Mononuclear cell (primary cell): ENCODE measurements at regions not wholly inside any gene's neighbourhood (a gene's known extent, or its start where the extent isn't known, plus 50 kb on each side); places are given as distances from the start of the nearest gene placed in this dataset.

ENCODE experiments used
- H3K27me3 ChIP-seq: 2 replicates; pipeline ENCODE4 v1.6.0; 2011; ENCODE audit warnings: low read length, control low read depth; ENCODE audit not compliant: insufficient read depth
- H3K4me1 ChIP-seq: 2 replicates; pipeline ENCODE4 v1.5.1; 2011; ENCODE audit warnings: mild to moderate bottlenecking, low read length, control low read depth; ENCODE audit not compliant: insufficient read depth
- H3K4me3 ChIP-seq: 2 replicates; pipeline ENCODE4 v1.5.1; 2011; ENCODE audit warnings: mild to moderate bottlenecking, low read length, moderate library complexity
- H3K9me3 ChIP-seq: 2 replicates; pipeline ENCODE4 v1.5.1; 2011; ENCODE audit warnings: low read depth, mild to moderate bottlenecking, control low read depth, low read length

DNA sequence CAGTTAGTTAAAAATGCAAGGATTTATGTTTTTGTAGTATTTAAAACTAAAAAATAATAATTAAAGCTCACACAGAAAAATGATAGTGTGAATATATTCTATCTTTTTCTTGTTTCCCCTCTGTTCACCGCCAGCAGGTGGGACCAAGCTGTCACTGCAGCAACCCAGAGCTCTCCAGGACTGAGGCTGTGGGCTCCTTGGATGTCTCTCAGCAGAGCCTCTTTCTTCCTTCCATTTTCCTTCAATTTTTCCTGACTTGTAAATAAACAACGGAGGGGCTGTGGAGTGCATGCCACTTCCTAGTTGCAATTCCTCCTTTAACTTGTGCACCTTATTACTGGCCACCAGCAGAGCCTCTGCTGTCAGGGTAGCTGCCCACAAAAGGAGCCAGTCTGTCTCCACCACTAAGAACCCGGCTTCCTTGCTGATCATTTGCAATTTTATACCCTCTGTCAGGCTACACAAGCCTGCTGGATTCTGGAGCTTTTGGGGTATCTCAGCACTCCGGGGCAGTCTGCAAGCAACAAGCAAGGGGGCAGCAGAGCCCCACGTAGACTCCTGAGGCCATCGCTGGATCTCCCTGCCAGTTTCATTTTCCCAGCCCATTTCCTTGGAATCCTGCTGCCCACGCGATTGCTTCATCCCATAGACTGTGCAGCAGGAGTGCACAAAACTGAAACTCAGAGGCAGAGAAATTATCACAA is 1467.4 kb downstream of the C4orf33 start:
- peaks cover under 1% of the 10 kb centered on the region for H3K9me3 ChIP-seq
- H3K27me3 ChIP-seq, result no peaks in the 10 kb centered on the region
- no peak overlapping the region for H3K4me3 ChIP-seq
- no peaks in the 10 kb centered on the region for H3K4me1 ChIP-seq

DNA sequence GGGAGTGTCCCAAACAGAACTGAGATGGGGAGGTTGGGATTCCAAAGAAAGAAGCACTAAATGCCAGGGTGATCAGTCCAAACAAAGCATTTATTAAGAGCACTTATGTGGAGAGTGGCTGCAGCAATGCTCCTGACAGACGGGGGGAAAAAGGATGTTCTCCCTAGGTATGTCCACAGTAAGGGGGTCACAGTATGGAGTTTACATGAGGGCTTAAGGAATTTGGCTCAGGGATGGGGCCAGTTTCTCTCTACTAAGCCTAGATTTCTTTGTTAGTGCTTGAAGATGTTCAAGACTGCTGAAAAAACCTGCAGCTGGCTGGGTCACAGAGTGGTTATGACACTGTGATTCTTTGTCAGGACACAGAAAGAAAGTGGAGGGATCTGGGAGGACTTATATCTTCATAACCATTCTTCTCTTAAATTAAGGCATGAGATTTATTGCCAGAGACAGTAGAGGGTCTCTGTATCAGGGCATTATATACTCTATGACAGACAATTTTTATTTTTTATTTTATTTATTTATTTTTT is 1468.0 kb downstream of the C4orf33 start:
- H3K4me3 ChIP-seq, result no peak overlapping the region
- no peaks in the 10 kb centered on the region for H3K27me3 ChIP-seq
- peaks cover 7% of the 10 kb centered on the region for H3K9me3 ChIP-seq
- no peaks in the 10 kb centered on the region for H3K4me1 ChIP-seq

- H3K9me3 ChIP-seq, result peaks cover 7% of the 10 kb centered on the region
- H3K4me1 ChIP-seq, result no peaks in the 10 kb centered on the region
- no peaks in the 10 kb centered on the region for H3K27me3 ChIP-seq
- no peak overlapping the region for H3K4me3 ChIP-seq
Measured at GRCh38 chr4:130568746-130569145, 1472.8 kb downstream of the C4orf33 start.

DNA sequence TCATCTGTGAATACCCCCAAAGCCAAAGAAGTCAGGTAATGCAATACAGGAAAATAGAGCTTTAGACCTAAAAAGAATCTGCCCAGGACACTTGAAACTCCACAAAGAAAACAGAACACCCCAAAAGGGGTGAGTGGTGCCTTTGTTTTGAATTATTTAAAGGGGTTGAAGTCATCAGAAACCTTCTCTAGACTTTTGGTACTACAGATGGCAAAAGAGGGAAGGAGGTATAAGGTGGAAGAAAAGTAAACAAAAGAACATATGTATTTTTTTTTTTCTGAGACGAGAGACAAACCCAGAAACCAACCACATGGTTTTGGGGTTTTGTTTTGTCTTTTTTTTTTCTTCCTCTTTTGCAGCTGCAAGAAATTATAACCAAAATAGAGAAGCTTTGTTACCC is 1477.8 kb downstream of the C4orf33 start:
- H3K9me3 ChIP-seq, result peaks cover 2% of the 10 kb centered on the region
- H3K4me3 ChIP-seq, result no peak overlapping the region
- H3K27me3 ChIP-seq, result no peaks in the 10 kb centered on the region
- no peaks in the 10 kb centered on the region for H3K4me1 ChIP-seq

DNA sequence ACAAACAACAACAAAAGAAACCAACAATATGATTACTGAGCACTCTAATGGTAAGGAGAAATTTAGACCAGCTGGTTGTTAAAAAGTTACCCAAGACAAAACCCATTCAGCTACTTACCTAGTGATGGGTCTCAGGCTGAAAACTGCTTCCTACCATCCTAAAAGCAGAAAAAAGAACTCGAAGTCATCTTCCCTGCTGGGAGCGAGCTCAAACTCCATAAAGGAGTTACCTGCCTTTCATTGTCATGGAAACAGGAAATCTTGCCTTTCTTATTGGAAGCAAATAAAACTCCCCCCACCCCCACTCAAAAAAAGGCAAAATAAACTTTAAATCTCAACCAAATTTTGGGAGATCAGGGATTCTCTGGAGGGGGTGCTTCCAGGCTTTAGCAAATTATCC is 1478.3 kb downstream of the C4orf33 start:
- Histone ChIP-seq H3K27me3 (no peaks in the 10 kb centered on the region), H3K9me3 (no peaks in the 10 kb centered on the region), H3K4me1 (no peaks in the 10 kb centered on the region), H3K4me3 (no peak overlapping the region)

GRCh38 chr4:130576218-130576617 is 1480.3 kb downstream of the C4orf33 start:
- Histone ChIP-seq H3K4me1 (no peaks in the 10 kb centered on the region), H3K27me3 (no peaks in the 10 kb centered on the region), H3K4me3 (no peak overlapping the region), H3K9me3 (no peaks in the 10 kb centered on the region)

- Histone ChIP-seq H3K4me1 (no peaks in the 10 kb centered on the region), H3K9me3 (no peaks in the 10 kb centered on the region), H3K27me3 (no peaks in the 10 kb centered on the region), H3K4me3 (no peak overlapping the region)
Measured at GRCh38 chr4:130591091-130591490, 1495.1 kb downstream of the C4orf33 start.

DNA sequence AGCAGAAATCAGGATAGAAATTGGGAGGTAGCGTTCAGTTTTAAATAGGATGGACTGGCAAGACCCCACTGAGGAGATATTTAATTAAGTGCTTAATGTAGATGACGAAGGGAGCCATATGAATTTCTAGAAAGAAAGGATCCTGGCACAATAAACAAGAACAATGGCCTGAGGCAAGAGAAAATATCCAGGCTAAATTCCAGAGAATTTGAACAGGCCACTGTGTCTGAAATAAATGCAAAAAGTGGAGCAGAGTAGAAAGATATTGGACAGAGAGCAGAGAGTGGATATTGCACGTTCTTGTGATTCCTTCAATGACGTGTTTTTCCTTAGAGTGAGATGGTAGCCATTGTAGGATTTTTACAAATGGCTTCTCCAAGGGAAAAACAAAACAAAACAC is 1504.8 kb downstream of the C4orf33 start:
- no peaks in the 10 kb centered on the region for H3K27me3 ChIP-seq
- H3K4me1 ChIP-seq, result no peaks in the 10 kb centered on the region
- no peak overlapping the region for H3K4me3 ChIP-seq
- no peaks in the 10 kb centered on the region for H3K9me3 ChIP-seq

DNA sequence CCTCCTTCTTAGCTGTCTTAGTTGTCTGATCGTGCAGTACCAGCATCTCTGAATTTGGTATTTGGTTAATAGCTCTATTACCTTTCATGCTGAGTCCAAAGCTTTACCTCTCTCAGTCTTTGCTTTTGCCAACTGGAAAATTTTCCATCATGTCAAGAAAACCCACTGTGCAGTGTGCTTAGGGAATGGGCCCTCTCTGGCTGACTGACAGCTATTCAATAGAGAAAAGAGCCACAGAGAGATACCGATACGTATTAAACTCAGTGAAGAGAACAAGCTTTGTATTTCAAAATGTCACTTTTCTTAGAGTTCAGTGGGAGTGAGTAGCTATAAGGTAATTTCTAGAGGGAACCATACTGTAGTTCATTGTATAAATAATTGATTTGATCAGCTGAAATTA is 1507.1 kb downstream of the C4orf33 start:
- no peak overlapping the region for H3K4me3 ChIP-seq
- no peaks in the 10 kb centered on the region for H3K9me3 ChIP-seq
- H3K27me3 ChIP-seq, result no peaks in the 10 kb centered on the region
- no peaks in the 10 kb centered on the region for H3K4me1 ChIP-seq

- H3K27me3 ChIP-seq, result no peaks in the 10 kb centered on the region
- H3K9me3 ChIP-seq, result no peaks in the 10 kb centered on the region
- H3K4me3 ChIP-seq, result no peak overlapping the region
Measured at GRCh38 chr4:130608121-130608520, 1512.2 kb downstream of the C4orf33 start.

GRCh38 chr4:130628531-130628930 is 1532.6 kb downstream of the C4orf33 start:
- no peaks in the 10 kb centered on the region for H3K9me3 ChIP-seq
- no peaks in the 10 kb centered on the region for H3K27me3 ChIP-seq
- H3K4me1 ChIP-seq, result no peaks in the 10 kb centered on the region
- no peak overlapping the region for H3K4me3 ChIP-seq

More at GRCh38 chr4:130608121-130608520, 1512.2 kb downstream of the C4orf33 start:
- H3K4me1 ChIP-seq, result no peaks in the 10 kb centered on the region

- Histone ChIP-seq H3K4me1 (no peaks in the 10 kb centered on the region), H3K9me3 (no peaks in the 10 kb centered on the region), H3K27me3 (no peaks in the 10 kb centered on the region), H3K4me3 (no peak overlapping the region)
Measured at GRCh38 chr4:130632731-130633604, 1537.0 kb downstream of the C4orf33 start.

DNA sequence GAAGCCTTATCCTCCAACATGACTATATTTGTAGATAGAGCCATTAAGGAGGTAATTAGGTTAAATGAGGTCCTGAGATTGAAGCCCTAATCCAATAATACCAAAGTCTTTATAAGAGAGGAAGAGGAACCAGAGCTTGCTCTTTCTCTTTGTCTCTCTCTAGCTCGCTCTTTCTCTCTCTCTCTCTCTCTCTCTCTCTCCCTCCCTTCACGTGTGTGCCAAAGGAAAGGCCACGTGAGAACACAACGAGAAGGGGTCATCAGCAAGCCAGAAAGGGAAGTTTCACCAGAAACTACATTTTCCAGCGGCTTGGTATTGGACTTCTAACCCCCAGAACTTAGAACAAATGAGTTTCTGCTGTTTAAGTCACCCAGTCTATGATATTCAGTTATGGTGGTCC is 1540.5 kb downstream of the C4orf33 start:
- Histone ChIP-seq H3K4me3 (no peak overlapping the region), H3K27me3 (no peaks in the 10 kb centered on the region), H3K9me3 (no peaks in the 10 kb centered on the region), H3K4me1 (no peaks in the 10 kb centered on the region)

DNA sequence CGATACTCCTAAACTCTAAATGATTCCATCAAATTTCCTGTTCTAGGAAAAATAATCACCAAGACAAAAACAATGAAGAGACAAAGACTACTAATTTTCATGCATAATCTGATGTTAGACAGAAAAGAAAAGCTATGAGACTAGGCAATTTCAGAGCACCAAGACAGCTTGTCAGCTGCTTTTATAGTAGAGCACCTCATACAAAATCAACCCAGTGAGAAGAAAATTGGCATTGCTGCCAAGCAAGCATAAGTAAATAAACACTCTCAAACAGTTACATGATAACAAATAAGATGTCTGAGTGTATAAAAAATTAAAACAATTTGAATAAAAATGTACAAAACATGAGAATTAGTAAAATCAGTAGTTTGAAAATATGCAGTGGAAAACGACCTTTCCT is 1544.6 kb downstream of the C4orf33 start:
- no peaks in the 10 kb centered on the region for H3K27me3 ChIP-seq
- no peaks in the 10 kb centered on the region for H3K9me3 ChIP-seq
- no peaks in the 10 kb centered on the region for H3K4me1 ChIP-seq
- H3K4me3 ChIP-seq, result no peak overlapping the region

- Histone ChIP-seq H3K9me3 (no peaks in the 10 kb centered on the region), H3K4me1 (no peaks in the 10 kb centered on the region), H3K27me3 (no peaks in the 10 kb centered on the region), H3K4me3 (no peak overlapping the region)
Measured at GRCh38 chr4:130646886-130647285, 1550.9 kb downstream of the C4orf33 start.
